Epithelial cell of proximal tubule (primary cell): ENCODE measurements at regions not wholly inside any gene's neighbourhood (a gene's known extent, or its start where the extent isn't known, plus 50 kb on each side); places are given as distances from the start of the nearest gene placed in this dataset.
"Not testable (repeated sequence)": the region's sequence is repeated elsewhere in the genome, so short reads cannot be mapped to it uniquely, and the experiment has no call there.

Experiments
- DNase-seq: peaks from one replicate; pipeline ENCODE4 v3.0.0-alpha.2; 2011; ENCODE audit warnings: low read depth
- H3K4me3 ChIP-seq: 2 replicates; pipeline ENCODE4 v1.5.1; 2011; ENCODE audit warnings: low read depth, mild to moderate bottlenecking, low read length
- TF ChIP-seq, protein P1 (sequence below): conservative IDR thresholded peaks from 2 replicates; pipeline ENCODE4 v1.5.1; 2012; ENCODE audit warnings: low read depth, mild to moderate bottlenecking, low read length

DNA sequence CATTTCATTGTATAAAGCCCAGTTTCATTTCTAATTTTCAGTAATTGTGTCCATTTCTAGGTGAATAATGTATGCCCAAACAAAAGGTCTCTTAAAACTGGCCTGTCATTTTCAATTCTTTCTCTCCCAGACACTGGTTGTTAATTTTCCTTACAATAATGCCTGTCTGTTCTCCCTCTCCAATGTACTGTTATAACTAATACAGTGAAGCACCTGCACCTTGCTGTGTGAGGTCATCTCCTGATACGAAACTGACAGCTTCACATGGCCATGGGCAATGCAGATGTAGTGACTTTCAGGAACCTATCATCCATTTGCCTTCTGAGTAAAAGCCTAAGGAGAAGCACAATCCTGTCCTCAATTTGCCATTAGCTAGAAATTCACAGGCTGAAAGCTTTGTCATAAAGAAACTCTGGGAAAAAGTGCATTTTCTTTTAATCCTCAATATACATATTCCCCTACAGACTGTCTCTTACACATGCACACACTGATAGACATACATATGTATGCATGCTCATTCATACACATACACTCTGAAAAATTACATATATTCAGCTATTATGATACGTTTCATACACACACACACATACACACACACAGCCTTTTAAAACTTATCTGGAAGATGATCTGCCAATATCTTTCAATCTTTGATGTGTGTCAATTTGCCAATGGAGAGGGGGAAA is 1030.3 kb downstream of the TDRD15 start:
- DNase-seq: no peak
- H3K4me3 ChIP-seq: no peak overlapping the region
- TF ChIP-seq, protein P1, sequence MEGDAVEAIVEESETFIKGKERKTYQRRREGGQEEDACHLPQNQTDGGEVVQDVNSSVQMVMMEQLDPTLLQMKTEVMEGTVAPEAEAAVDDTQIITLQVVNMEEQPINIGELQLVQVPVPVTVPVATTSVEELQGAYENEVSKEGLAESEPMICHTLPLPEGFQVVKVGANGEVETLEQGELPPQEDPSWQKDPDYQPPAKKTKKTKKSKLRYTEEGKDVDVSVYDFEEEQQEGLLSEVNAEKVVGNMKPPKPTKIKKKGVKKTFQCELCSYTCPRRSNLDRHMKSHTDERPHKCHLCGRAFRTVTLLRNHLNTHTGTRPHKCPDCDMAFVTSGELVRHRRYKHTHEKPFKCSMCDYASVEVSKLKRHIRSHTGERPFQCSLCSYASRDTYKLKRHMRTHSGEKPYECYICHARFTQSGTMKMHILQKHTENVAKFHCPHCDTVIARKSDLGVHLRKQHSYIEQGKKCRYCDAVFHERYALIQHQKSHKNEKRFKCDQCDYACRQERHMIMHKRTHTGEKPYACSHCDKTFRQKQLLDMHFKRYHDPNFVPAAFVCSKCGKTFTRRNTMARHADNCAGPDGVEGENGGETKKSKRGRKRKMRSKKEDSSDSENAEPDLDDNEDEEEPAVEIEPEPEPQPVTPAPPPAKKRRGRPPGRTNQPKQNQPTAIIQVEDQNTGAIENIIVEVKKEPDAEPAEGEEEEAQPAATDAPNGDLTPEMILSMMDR: no peak

- DNase-seq, H3K4me3 ChIP-seq: not testable (repeated sequence)
These were observed 1032.9 kb downstream of the TDRD15 start for GRCh38 chr2:22156661-22157060.

DNA sequence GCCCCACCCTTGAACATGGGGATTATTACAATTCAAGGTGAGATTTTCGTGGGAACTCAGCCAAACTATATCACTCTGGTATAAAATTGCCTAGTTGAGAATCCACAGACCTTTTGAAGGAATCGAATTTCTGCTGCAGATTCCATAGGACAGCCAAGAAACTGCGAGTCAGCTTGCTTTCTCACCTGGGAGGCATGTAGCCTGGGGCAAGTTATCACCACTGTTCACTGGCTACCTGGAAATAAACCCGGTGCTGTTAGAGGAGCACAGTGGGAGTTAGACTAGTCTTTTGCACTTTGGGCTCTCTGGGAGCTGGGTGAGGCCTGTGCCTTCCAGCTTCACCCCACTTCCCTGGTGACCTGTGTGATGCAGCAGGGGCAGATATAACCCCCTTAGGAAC is 1043.5 kb downstream of the TDRD15 start:
- no peak for DNase-seq
- TF ChIP-seq, protein P1: no peak
- H3K4me3 ChIP-seq: no peak overlapping the region

GRCh38 chr2:22175003-22175402 is 1051.2 kb downstream of the TDRD15 start:
- no peak for DNase-seq
- no peak overlapping the region for H3K4me3 ChIP-seq
- TF ChIP-seq, protein P1: no peak

DNA sequence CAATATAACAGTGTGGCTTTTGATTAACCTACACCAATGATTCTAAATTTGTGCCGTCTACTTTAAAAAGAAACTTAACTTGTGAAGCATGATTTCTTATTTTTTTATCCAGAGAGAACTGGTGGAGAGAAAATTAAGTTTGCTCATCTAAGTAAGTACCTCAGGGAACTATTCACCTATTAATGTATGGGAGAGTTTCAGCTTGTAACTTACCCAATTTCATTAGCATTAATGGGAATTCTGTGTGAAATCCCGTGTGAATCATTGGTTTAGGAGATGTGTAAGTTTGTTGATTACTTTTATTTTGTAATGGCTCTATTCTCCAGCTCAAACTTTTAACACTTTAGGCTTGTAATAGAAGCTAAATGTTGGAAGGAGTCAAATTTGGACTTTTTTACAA is 1061.5 kb downstream of the TDRD15 start:
- no peak overlapping the region for H3K4me3 ChIP-seq
- DNase-seq: no peak
- TF ChIP-seq, protein P1: no peak

GRCh38 chr2:22186261-22186828 is 1062.6 kb downstream of the TDRD15 start:
- H3K4me3 ChIP-seq, DNase-seq: not testable (repeated sequence)

DNA sequence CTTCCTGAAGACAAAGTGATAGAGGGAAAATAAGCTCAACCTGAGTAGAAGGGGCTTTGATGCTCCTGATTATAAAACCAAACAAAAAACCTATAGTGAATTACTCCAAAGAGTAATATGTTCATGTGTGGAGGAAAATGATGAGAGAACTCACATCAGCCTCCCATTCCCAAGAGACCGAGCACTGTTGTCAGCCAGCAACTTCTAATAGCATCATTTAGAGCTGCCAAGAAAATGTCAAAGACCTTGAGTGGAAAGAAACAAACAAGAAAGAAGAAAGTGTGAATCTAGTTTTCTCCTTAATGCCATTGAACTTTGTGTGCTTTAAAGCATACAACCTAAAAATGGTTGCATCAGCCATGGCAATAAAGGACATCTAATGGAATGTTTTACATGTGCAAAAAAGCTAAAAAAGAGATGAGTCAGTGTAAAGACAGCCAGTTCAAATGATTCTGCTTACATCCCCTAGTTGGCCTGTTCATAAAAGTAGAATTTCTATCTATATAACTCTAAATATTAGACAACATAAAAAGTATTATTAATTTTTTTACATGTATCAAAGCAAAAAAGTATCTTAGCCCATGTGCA is 1066.2 kb downstream of the TDRD15 start:
- DNase-seq: no peak
- TF ChIP-seq, protein P1: no peak
- no peak overlapping the region for H3K4me3 ChIP-seq

DNA sequence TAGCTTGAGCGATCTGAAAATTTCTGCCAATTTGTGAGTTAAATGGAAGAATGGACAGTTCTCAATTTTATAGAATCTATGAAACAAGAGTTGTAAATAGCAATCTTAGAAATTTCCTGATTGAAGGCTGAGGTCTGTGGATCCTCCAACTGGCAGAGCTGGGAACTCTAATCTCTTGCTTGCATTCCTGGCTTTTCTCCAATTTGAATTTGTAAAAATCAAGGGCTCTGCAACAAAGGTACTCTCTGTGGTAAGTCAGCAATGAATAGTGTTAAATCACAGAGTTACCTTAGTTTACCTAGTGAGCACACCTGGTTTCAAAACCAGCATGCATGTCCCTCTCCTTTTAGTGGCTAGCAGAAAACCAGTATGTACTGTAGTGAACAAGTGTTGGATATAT is 1070.5 kb downstream of the TDRD15 start:
- DNase-seq: no peak
- H3K4me3 ChIP-seq: no peak overlapping the region
- TF ChIP-seq, protein P1: no peak
